BJ (cell line): ENCODE measurements at regions not wholly inside any gene's neighbourhood (a gene's known extent, or its start where the extent isn't known, plus 50 kb on each side); places are given as distances from the start of the nearest gene placed in this dataset.

Source experiments
- CTCF ChIA-PET: fragments of 350-600 bp; formaldehyde crosslinking; extraction: SDS; loops from one replicate; lab custom pipeline; 2021; ENCODE audit warnings: antibody characterized with exemption, inconsistent platforms; lab: Yijun Ruan, JAX
- POLR2A ChIA-PET: fragments of 300-600 bp; sonication (Branson Sonifier 250); formaldehyde crosslinking; extraction: SDS; loops from one replicate; lab custom pipeline; 2021; ENCODE audit warnings: antibody characterized with exemption; lab: Charles Lee
- DNase-seq: peaks from one replicate; pipeline ENCODE4 v3.0.0-alpha.2; 2011; ENCODE audit warnings: low read depth
- H3K27me3 ChIP-seq: 2 replicates; pipeline ENCODE4 v1.6.0; 2011; ENCODE audit warnings: low read length; ENCODE audit not compliant: control insufficient read depth, insufficient read depth
- H3K36me3 ChIP-seq: 2 replicates; pipeline ENCODE4 v1.5.1; 2011; ENCODE audit warnings: low read length; ENCODE audit not compliant: control insufficient read depth, insufficient read depth
- H3K4me3 ChIP-seq: 2 replicates; pipeline ENCODE4 v1.5.1; 2011; ENCODE audit warnings: low read depth, mild to moderate bottlenecking, control low read depth, low read length
- TF ChIP-seq, protein P1 (sequence below): IDR thresholded peaks from 2 replicates; pipeline ENCODE4 v1.5.1; 2011; ENCODE audit warnings: low read depth, mild to moderate bottlenecking, control low read depth, inconsistent platforms, low read length, moderate library complexity; ENCODE audit not compliant: insufficient read depth

DNA sequence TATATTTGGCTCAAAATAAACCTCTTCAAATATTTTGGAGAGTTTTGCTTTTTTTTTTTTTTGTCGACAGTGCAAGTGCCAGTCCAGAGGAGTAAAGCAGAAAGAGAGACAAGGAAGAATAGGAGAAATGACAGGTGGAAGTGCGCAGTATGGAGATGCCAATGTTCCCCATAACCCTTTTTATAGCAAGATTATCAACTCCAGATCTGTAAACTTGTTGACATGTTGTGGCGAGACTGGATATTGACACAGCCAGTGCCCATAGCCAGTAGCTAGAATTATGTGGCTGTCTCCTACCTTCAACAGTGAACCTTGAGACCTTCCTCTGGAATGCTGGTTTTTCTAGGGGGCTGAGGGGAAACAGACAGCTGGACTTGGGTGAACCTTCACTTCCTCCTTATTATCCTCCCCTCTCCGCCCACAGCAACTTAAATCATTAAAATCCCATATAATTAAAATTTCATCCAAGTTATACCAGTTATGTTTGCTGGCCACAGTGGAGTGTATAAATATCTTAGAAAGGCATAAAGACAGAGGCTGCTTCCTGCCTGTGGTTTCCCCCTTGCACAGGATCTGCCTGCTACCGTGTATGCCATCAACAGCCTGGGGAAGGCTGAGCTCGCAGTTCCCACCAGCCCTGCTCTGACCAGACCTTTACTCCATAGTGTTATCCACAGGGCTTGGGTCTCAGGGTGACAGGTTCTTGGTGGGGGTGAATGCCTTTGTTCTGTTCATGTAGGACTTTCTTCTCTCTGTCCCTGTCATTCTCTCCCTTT, 112.3 kb upstream of the ANKH start:
- no peak overlapping the region for H3K4me3 ChIP-seq
- TF ChIP-seq, protein P1, sequence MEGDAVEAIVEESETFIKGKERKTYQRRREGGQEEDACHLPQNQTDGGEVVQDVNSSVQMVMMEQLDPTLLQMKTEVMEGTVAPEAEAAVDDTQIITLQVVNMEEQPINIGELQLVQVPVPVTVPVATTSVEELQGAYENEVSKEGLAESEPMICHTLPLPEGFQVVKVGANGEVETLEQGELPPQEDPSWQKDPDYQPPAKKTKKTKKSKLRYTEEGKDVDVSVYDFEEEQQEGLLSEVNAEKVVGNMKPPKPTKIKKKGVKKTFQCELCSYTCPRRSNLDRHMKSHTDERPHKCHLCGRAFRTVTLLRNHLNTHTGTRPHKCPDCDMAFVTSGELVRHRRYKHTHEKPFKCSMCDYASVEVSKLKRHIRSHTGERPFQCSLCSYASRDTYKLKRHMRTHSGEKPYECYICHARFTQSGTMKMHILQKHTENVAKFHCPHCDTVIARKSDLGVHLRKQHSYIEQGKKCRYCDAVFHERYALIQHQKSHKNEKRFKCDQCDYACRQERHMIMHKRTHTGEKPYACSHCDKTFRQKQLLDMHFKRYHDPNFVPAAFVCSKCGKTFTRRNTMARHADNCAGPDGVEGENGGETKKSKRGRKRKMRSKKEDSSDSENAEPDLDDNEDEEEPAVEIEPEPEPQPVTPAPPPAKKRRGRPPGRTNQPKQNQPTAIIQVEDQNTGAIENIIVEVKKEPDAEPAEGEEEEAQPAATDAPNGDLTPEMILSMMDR = no peak
- CTCF ChIA-PET = interaction anchor here (1.0 to 1.2 kb wide), 3 partner anchors 14 to 113 kb away, joined by 3 to 4 read pairs (median 3); partner anchors contain the start of gene ANKH
- H3K27me3 ChIP-seq = peaks cover 3% of the 10 kb centered on the region
- POLR2A ChIA-PET = no interaction called here
- no peak for DNase-seq
- no peaks in the 10 kb centered on the region for H3K36me3 ChIP-seq

DNA sequence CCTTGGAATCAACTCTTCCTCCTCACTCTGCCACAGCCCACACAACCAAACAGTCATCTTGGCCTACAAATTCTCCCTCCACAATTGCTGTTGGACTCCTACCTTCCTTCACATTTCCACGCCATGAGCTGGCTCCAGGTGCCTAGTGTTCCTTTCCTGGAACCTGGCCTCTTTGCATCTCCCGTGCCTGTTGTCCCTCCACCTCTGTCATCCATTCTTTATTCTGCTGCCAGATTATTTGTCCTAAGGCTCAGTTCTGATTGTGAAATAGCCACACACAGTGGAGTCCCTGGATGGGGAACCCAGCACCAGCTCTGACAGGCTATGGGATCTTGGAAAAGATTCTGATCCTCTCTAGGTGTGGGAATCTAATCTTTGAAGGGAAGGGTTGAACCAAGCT, 109.1 kb upstream of the ANKH start:
- TF ChIP-seq, protein P1 = no peak
- Histone ChIP-seq H3K4me3 (no peak overlapping the region), H3K27me3 (peaks cover 4% of the 10 kb centered on the region), H3K36me3 (no peaks in the 10 kb centered on the region)
- CTCF ChIA-PET = no interaction called here
- POLR2A ChIA-PET = no interaction called here
- no peak for DNase-seq

DNA sequence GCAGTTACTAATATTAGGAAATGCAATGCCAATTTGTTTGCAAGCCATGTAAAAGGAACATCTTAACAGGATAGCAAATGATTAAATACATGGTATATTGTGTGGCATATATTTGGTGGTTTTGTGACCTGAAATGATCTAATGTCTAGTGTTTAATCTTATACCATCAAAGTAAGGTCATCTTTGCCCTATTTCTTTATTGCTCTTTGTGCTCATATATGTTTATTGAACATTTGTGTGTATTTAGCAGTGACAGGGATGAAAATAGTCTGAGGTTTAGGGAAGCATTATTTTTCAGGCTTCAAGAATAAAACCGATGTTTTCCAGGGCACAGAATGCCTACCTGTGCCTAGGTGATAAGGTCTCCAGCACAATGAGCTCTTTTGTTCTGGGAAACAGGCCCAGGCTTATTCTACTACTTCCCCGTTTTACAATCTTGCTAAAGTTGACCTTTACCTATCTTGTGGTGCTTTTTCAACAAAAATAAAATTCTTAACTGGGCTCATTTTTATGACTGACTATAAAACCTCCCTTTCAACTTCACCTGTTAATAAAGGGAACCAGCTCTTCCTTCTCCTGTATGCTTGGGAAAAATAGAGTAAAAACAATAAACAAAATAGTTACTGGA, 105.6 kb upstream of the ANKH start:
- ChIA-PET CTCF (interaction anchor here (0.6 kb wide), 1 partner anchor 106 kb away, joined by 3 read pairs; no protein-coding TSS in a partner anchor), POLR2A (no interaction called here)
- peaks cover 10% of the 10 kb centered on the region for H3K27me3 ChIP-seq
- TF ChIP-seq, protein P1 = no peak
- DNase-seq = no peak
- H3K36me3 ChIP-seq = no peaks in the 10 kb centered on the region
- H3K4me3 ChIP-seq = no peak overlapping the region

DNA sequence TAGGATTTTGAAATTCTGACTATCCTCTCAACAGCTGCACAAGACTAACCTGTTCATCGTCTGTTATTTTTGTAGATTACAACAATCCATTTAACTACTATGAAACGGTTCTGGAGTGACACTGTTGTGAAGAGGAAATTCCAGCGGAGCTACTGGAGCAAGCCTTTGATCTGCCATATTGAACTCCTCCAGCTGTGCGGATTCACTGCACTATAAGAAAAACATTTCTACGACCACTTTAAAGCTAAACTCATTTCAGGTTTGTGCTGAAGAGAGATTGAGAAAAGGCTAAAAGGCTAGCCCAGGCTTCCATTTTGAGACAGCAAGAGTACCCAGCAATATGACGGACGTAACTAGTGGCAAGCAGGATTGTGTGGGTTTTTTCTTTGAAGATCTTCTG, 104.9 kb upstream of the ANKH start:
- no peak for DNase-seq
- TF ChIP-seq, protein P1 = no peak
- ChIA-PET POLR2A (no interaction called here), CTCF (interaction anchor here (0.6 to 1.0 kb wide), 4 partner anchors 13 to 105 kb away, joined by 3 read pairs; no protein-coding TSS in a partner anchor)
- Histone ChIP-seq H3K4me3 (no peak overlapping the region), H3K36me3 (no peaks in the 10 kb centered on the region), H3K27me3 (peaks cover 10% of the 10 kb centered on the region)

DNA sequence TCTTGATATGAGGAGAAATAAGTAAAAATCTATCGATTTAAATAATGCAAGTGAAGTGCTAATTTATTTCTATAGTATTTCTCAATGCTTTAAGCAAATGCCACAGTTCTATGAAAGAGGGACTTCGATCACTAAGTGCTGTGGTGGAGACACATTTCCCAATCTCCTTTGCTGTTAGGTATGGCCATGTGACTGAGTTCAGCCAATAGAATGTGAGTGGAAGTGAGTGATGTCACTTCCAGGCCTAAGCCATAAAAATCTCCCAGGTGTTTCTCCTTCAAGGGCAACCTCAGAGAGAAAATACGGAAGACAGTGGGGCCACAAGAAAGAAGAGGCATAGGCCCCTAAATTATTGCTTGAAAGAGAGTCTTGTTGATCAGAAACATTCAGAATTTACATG, 100.3 kb upstream of the ANKH start:
- ChIA-PET CTCF (no interaction called here), POLR2A (no interaction called here)
- peaks cover 7% of the 10 kb centered on the region for H3K27me3 ChIP-seq
- DNase-seq = no peak
- TF ChIP-seq, protein P1 = no peak
- no peak overlapping the region for H3K4me3 ChIP-seq
- H3K36me3 ChIP-seq = no peaks in the 10 kb centered on the region
